Esophagus muscularis mucosa (tissue), 4 donors: ENCODE measurements at regions not wholly inside any gene's neighbourhood (a gene's known extent, or its start where the extent isn't known, plus 50 kb on each side); places are given as distances from the start of the nearest gene placed in this dataset.

Experiments used
- DNase-seq: peaks from one replicate; pipeline ENCODE4 v3.0.0-alpha.2; 2017; ENCODE audit errors: extremely low spot score
- H3K27ac ChIP-seq, 4 donors: fragments of 200-600 bp; sonication (generic); replicated peaks in 1 of 4; 1 replicate in 3 of 4; 2 replicates in 1 of 4; pipeline ENCODE4 v1.5.1; 2016 to 2019; ENCODE audit warnings: mild to moderate bottlenecking in 1 of 4
- H3K27me3 ChIP-seq, 4 donors: fragments of 200-600 bp; sonication (generic); one replicate each; pipeline versions ENCODE4 v1.5.1 to v1.6.0; 2016 to 2019
- H3K36me3 ChIP-seq, 4 donors: fragments of 200-600 bp; sonication (generic); one replicate each; pipeline ENCODE4 v1.5.1; 2016 to 2019
- H3K4me1 ChIP-seq, 4 donors: fragments of 200-600 bp; sonication (generic); one replicate each; pipeline ENCODE4 v1.5.1; 2016 to 2019
- H3K4me3 ChIP-seq, 4 donors: fragments of 200-600 bp; sonication (generic); 1 replicate in 2 of 4; 2 replicates in 2 of 4; pipeline ENCODE4 v1.5.1; 2016 to 2019; ENCODE audit warnings: mild to moderate bottlenecking in 4 of 4, moderate library complexity in 1 of 4
- H3K9me3 ChIP-seq, 4 donors: fragments of 200-600 bp; sonication (generic); 1 replicate in 3 of 4; 2 replicates in 1 of 4; pipeline ENCODE4 v1.5.1; 2016 to 2019
- CTCF ChIP-seq, 3 experiments: fragments of 200-600 bp in 2 of 3; fragments of 450-650 bp in 1 of 3; sonication (generic) in 2 of 3; IDR thresholded peaks; one replicate each; pipeline ENCODE4 v1.5.1; 2017 to 2019; ENCODE audit warnings: antibody characterized with exemption in 3 of 3, mild to moderate bottlenecking in 2 of 3, moderate library complexity in 1 of 3
- EP300 ChIP-seq: sonication (generic); formaldehyde crosslinking; IDR thresholded peaks from one replicate; pipeline ENCODE4 v1.6.1; 2017; ENCODE audit warnings: antibody characterized with exemption
- POLR2A ChIP-seq: fragments of 450-650 bp; IDR thresholded peaks from one replicate; pipeline ENCODE4 v1.6.1; 2017; ENCODE audit warnings: antibody characterized with exemption, moderate library complexity, mild to moderate bottlenecking, low read depth
- POLR2AphosphoS5 ChIP-seq, 2 donors: sonication (generic); formaldehyde crosslinking; IDR thresholded peaks; one replicate each; pipeline ENCODE4 v1.6.1; 2017; ENCODE audit warnings: antibody characterized with exemption in 2 of 2
- WGBS: methylation state at CpG from one replicate; pipeline ENCODE4 v1.1.5; 2018; 5-methylcytosine and 5-hydroxymethylcytosine counted together
- intact Hi-C: fragments of 100-400 bp; cut with DNase I; formaldehyde crosslinking; loops from one replicate; pipeline ENCODE4 v1.15.1; 2023

GRCh38 chr4:187555174-187555573 is 440.4 kb upstream of the ZFP42 start:
- Histone ChIP-seq H3K27ac (no peak overlapping the region), H3K36me3 (no peaks in the 10 kb centered on the region), H3K4me3 (no peak overlapping the region), H3K4me1 (no peaks in the 10 kb centered on the region), H3K27me3 (no peaks in the 10 kb centered on the region), H3K9me3 (peaks cover 0 to 8% (median 6%) of the 10 kb centered on the region in 4 donors)
- DNase-seq, result no peak
- TF ChIP-seq POLR2A (no peak), POLR2AphosphoS5 (IDR thresholded peaks at IDR 0.05) (no peak), CTCF (IDR thresholded peaks at IDR 0.05) (no peak), EP300 (no peak)
- intact Hi-C loops, result no loop called here

DNA sequence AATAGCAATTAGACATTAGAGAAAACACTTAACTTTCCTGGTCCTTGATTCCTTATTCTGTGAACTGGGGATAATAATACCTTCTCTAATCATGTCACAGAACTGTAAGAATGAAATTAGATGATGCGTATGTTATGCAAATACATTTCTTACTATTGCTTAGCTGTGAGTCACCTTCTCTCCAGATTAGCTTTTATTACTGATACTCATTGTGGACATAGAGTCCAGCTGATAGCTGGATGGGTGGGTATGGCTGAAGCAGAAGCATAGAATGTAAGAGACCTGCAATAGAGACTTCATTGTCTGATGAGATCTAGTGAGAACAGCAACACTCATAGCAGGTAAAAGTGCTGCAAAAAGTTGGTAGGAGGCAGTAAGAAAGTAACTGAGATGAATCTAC is 437.2 kb upstream of the ZFP42 start:
- no peak overlapping the region for H3K4me3 ChIP-seq
- TF ChIP-seq EP300 (no peak), POLR2AphosphoS5 (IDR thresholded peaks at IDR 0.05) (no peak), CTCF (IDR thresholded peaks at IDR 0.05) (no peak), POLR2A (no peak)
- intact Hi-C loops, result no loop called here
- no peaks in the 10 kb centered on the region for H3K4me1 ChIP-seq
- H3K9me3 ChIP-seq, result peaks cover 0 to 8% (median 6%) of the 10 kb centered on the region in 4 donors
- no peaks in the 10 kb centered on the region for H3K27me3 ChIP-seq
- no peaks in the 10 kb centered on the region for H3K36me3 ChIP-seq
- no peak for DNase-seq
- no peak overlapping the region for H3K27ac ChIP-seq
- WGBS, result 43% methylated on average over 1 of the region's 1 CpG

DNA sequence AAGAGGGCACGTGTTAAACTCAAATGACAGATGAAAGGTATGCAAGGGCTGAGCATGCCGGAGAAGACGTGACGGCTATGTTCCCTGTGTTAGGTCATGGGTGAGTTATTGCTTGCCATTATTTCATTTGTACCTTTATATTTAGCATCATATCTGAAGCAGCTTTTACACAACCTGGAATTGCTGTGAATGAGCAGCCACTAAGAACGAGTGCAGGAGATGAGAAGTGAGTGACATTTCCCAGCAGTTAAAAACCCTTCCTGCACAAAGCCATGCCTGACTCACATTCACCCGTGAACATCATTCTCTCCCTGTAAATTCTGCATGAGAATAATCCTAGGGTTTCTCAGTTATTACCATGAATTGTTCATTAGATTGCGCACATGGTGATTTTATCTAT is 433.2 kb upstream of the ZFP42 start:
- DNase-seq, result no peak
- intact Hi-C loops, result no loop called here
- Histone ChIP-seq H3K9me3 (peaks cover 0 to 4% (median 1%) of the 10 kb centered on the region in 4 donors), H3K27ac (no peak overlapping the region), H3K4me3 (no peak overlapping the region), H3K27me3 (no peaks in the 10 kb centered on the region), H3K4me1 (no peaks in the 10 kb centered on the region), H3K36me3 (no peaks in the 10 kb centered on the region)
- TF ChIP-seq EP300 (no peak), POLR2A (no peak), POLR2AphosphoS5 (IDR thresholded peaks at IDR 0.05) (no peak), CTCF (IDR thresholded peaks at IDR 0.05) (no peak)
- WGBS, result 78% methylated on average over 7 of the region's 7 CpGs

DNA sequence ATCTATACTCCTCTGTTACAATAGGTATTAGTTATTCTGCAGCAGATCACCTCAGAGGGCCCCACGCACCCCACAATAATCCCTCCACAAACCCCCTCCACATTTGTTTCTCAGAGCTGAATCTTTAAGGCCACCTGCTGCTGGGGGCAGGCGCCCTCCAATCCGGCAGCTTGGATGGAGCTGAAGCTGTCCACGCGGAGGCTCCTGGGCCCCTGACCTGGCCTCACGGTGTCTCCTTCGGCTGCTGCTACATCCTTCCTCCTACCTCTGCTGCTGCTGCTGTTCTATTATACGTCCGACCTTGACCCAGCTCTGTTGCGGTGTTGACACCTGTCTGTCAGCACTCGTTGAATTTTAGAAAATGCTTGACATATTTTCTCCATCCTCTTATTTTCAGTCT is 430.2 kb upstream of the ZFP42 start:
- Histone ChIP-seq H3K4me1 (no peaks in the 10 kb centered on the region), H3K9me3 (no peaks in the 10 kb centered on the region), H3K4me3 (no peak overlapping the region), H3K36me3 (no peaks in the 10 kb centered on the region), H3K27me3 (no peaks in the 10 kb centered on the region), H3K27ac (no peak overlapping the region)
- WGBS, result 88% methylated on average over 11 of the region's 11 CpGs
- intact Hi-C loops, result no loop called here
- TF ChIP-seq POLR2AphosphoS5 (IDR thresholded peaks at IDR 0.05) (no peak), EP300 (no peak), POLR2A (no peak), CTCF (IDR thresholded peaks at IDR 0.05) (no peak)
- no peak for DNase-seq

DNA sequence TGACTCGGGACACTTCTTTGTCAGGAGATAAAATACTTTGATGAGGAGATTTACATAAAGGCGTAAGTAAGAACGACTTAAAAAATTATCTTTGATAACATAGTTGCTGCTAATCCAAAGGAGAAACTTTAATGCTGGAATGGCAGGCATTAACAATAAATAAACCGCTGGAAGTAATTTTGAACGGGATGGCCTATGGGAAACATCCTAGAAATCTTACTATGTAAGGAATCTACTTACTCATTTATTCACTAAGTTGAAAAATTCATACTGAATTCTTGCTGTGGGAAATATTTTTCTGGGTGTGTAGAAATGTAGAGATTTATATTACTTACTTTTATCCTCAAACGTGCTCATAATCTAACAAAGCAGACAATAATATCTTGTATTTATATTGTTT is 425.7 kb upstream of the ZFP42 start:
- DNase-seq, result no peak
- no peak overlapping the region for H3K27ac ChIP-seq
- no peaks in the 10 kb centered on the region for H3K27me3 ChIP-seq
- TF ChIP-seq EP300 (no peak), POLR2AphosphoS5 (IDR thresholded peaks at IDR 0.05) (no peak), POLR2A (no peak), CTCF (IDR thresholded peaks at IDR 0.05) (no peak)
- no peaks in the 10 kb centered on the region for H3K4me1 ChIP-seq
- no peak overlapping the region for H3K4me3 ChIP-seq
- no peaks in the 10 kb centered on the region for H3K9me3 ChIP-seq
- H3K36me3 ChIP-seq, result no peaks in the 10 kb centered on the region
- WGBS, result 85% methylated on average over 6 of the region's 6 CpGs
- intact Hi-C loops, result no loop called here
